Heart right ventricle (tissue), 16 donors: ENCODE measurements at regions not wholly inside any gene's neighbourhood (a gene's known extent, or its start where the extent isn't known, plus 50 kb on each side); places are given as distances from the start of the nearest gene placed in this dataset.

Experiments
- ATAC-seq, 8 donors: fragments of 200-7000 bp; cut with Tn5 transposase; one replicate each; pipeline ENCODE4 v1.9.1; 2020; ENCODE audit warnings: mild to moderate bottlenecking in 8 of 8, moderate library complexity in 8 of 8, moderate number of reproducible peaks in 1 of 8
- DNase-seq, 2 donors: peaks; one replicate each; pipeline ENCODE4 v3.0.0-alpha.2; 2020
- H3K27ac ChIP-seq, 10 donors: fragments of 200-600 bp; sonication (generic) in 2 of 10; one replicate each; pipeline versions ENCODE4 v1.5.0 to v1.8.0; 2020 to 2022; ENCODE audit warnings: mild to moderate bottlenecking in 3 of 10
- H3K27me3 ChIP-seq, 7 donors: fragments of 200-600 bp; one replicate each; pipeline ENCODE4 v1.8.0; 2021 to 2022; ENCODE audit warnings: mild to moderate bottlenecking in 2 of 7
- H3K36me3 ChIP-seq, 9 donors: fragments of 200-600 bp; sonication (generic) in 1 of 9; one replicate each; pipeline versions ENCODE4 v1.5.0 to v1.8.0; 2020 to 2022; ENCODE audit warnings: mild to moderate bottlenecking in 2 of 9
- H3K4me1 ChIP-seq, 9 donors: fragments of 200-600 bp; sonication (generic) in 1 of 9; one replicate each; pipeline versions ENCODE4 v1.5.0 to v1.8.0; 2020 to 2022; ENCODE audit warnings: mild to moderate bottlenecking in 4 of 9
- H3K4me3 ChIP-seq, 10 donors: fragments of 200-600 bp; sonication (generic) in 2 of 10; one replicate each; pipeline versions ENCODE4 v1.5.0 to v1.8.0; 2020 to 2022; ENCODE audit warnings: mild to moderate bottlenecking in 7 of 10, moderate library complexity in 2 of 10
- H3K9me3 ChIP-seq, 11 donors: fragments of 200-600 bp in 10 of 11; sonication (generic) in 2 of 11; one replicate each; pipeline versions ENCODE4 v1.5.0 to v1.8.0; 2013 to 2022; ENCODE audit warnings: mild to moderate bottlenecking in 2 of 11, control low read depth in 1 of 11, moderate library complexity in 1 of 11
- WGBS, 2 donors: extraction: QIAGEN DNeasy Blood & Tissue Kit; methylation state at CpG; one replicate each; pipeline ENCODE4 v1.1.7; 2013; ENCODE audit warnings: inconsistent platforms in 1 of 2; 5-methylcytosine and 5-hydroxymethylcytosine counted together
- intact Hi-C, 10 donors: fragments of 100-400 bp; cut with DNase I; formaldehyde crosslinking; loops; one replicate each; pipeline versions ENCODE4 v1.11.1 to v1.14.2; 2022
- TF ChIP-seq, protein P1 (sequence below), 9 donors: fragments of 200-600 bp; sonication (generic) in 2 of 9; IDR thresholded peaks; one replicate each; pipeline versions ENCODE4 v1.5.0 to v1.8.0; 2021 to 2022; ENCODE audit warnings: antibody characterized with exemption in 9 of 9, mild to moderate bottlenecking in 5 of 9, moderate library complexity in 1 of 9
- donor health status: Arrhythmogenic right ventricular cardiomyopathy.
- donor health status: ischemic (EF 13 %, LVEDD 7.1; RV severe dilation, severe dysfunction).
- donor health status: healthy with polysubstance abuse.
- donor health status: DM: no; HTN: yes; CAD: no.
- donor health status: DM: no; HTN: no; CAD: no.
- donor health status: ischemic (EF 25% LVEDD 6.9; RV normal size, moderate dysfunction).
- donor health status: ischemic (EF 25% LVEDD 5.7; RV mildly dilated, moderate dysfunction).
- donor health status: healthy.
- donor health status: DM: yes; HTN: yes; CAD: no.
- donor health status: Ischemic cardiomyopathy.
- donor health status: ischemic (EF 35%, LVEDD 5.7; RV mildly dilated, moderate dysfunction).
- donor health status: nonischemic (EF 11% LVEDD 7.7; RV severe dilation, severe dysfunction).
- donor health status: DM: yes; HTN: yes; CAD: no.
- donor health status: PGD.
- donor health status: ischemic (EF 29% LVEDD 5.4; RV normal size, mild dysfunction).
- donor health status: nonischemic (EF 23%, LVEDD 6.1; RV moderate dilation, normal function).

DNA sequence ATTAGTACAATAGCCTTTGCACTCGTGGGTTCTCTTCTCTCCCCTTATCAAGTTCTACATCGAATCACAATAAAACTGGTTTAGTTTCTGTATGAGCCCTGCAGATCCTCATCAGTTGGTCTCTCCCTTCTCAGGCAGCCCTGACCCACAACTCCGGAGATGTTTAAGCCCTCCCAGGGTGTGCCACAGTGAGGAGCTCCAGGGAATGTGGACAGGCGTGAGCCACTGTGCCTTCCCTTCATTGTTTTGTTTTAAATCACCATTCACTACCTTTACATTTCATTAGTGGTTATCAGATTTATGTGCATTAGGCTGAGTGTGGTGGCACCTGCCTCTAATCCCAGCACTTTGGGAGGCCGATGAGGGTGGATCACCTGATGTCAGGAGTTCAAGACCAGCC is 133.2 kb downstream of the LARP7 start:
- no peak overlapping the region for H3K27ac ChIP-seq
- DNase-seq (no peak), ATAC-seq (no peak)
- WGBS, 2 donors, result 70 to 83% methylated on average over 5 of the region's 5 CpGs
- H3K4me1 ChIP-seq, result peaks cover 0 to 11% (median 0%) of the 10 kb centered on the region in 9 donors
- no peaks in the 10 kb centered on the region for H3K27me3 ChIP-seq
- H3K4me3 ChIP-seq, result no peak overlapping the region
- intact Hi-C loops, result no loop called here
- H3K36me3 ChIP-seq, result no peaks in the 10 kb centered on the region
- TF ChIP-seq, protein P1, sequence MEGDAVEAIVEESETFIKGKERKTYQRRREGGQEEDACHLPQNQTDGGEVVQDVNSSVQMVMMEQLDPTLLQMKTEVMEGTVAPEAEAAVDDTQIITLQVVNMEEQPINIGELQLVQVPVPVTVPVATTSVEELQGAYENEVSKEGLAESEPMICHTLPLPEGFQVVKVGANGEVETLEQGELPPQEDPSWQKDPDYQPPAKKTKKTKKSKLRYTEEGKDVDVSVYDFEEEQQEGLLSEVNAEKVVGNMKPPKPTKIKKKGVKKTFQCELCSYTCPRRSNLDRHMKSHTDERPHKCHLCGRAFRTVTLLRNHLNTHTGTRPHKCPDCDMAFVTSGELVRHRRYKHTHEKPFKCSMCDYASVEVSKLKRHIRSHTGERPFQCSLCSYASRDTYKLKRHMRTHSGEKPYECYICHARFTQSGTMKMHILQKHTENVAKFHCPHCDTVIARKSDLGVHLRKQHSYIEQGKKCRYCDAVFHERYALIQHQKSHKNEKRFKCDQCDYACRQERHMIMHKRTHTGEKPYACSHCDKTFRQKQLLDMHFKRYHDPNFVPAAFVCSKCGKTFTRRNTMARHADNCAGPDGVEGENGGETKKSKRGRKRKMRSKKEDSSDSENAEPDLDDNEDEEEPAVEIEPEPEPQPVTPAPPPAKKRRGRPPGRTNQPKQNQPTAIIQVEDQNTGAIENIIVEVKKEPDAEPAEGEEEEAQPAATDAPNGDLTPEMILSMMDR (IDR thresholded peaks at IDR 0.05), result no peak
- no peaks in the 10 kb centered on the region for H3K9me3 ChIP-seq

DNA sequence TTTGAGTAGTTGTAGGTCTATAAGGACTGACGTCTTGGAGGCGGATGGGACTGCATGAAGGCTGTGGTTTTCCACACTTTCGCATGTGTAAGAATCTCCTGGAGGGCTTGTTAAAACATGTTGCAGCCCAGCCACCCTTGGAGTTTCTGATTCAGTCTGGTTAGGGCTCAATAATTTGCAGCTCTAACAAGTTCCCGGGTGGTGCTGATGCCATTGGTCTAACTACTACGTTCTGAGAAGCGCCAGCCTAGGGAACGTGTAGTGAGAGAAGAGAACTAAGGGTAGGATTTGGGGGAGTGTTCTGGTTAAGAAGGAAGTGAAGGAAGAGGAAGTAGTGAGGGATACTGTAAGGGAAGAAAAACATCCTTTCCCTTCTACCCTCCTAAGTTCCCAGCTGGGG is 138.9 kb downstream of the LARP7 start:
- TF ChIP-seq, protein P1 (IDR thresholded peaks at IDR 0.05), result no peak
- H3K9me3 ChIP-seq, result peaks cover 0 to 8% (median 0%) of the 10 kb centered on the region in 11 donors
- DNase-seq, result no peak
- H3K36me3 ChIP-seq, result no peaks in the 10 kb centered on the region
- H3K4me3 ChIP-seq, result no peak overlapping the region
- ATAC-seq, result no peak
- H3K27ac ChIP-seq, result no peak overlapping the region
- no peaks in the 10 kb centered on the region for H3K27me3 ChIP-seq
- peaks cover 0 to 5% (median 0%) of the 10 kb centered on the region in 9 donors for H3K4me1 ChIP-seq
- intact Hi-C loops, result no loop called here
- WGBS, 2 donors, result 74 to 83% methylated on average over 7 of the region's 7 CpGs

DNA sequence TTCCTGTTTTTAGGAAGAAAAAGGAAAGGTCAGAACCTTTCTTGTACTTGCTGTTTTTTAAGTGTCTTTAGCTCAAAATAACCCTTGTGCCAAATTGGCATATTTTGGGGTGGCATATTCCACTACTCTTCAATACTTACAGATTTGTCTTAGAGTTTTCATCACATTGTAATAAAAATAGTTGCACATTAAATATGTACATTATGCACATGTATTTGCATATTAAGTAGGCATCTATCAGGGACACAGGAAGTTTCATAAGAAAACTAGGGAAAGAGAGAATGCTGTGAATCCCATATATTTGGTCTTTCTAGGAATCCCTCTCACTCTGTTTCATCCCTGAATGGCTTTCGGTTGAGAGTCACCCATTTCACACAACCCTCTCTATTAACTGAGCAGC is 139.6 kb downstream of the LARP7 start:
- WGBS, 2 donors, result 80 to 93% methylated on average over 1 of the region's 1 CpG

DNA sequence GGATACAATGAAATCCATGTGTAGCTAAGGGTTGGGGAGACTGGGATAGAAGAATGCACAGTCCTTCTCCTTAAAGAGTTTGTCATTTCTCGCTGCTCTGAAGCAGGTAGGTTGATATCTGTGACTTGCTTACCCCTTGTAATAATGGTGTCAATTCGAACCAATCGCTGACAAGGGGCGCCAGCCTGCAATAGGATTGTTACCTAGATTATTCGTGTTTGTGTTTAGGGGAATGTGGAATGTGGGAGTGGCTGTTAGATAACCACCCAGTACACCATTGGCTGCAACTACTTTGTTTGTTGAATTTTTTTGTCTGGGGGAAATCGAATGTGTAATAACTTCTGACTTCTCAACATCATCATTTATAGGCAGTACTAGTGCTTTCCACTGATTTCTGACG is 141.6 kb downstream of the LARP7 start:
- H3K9me3 ChIP-seq, result peaks cover 0 to 8% (median 0%) of the 10 kb centered on the region in 11 donors
- H3K4me1 ChIP-seq, result no peaks in the 10 kb centered on the region
- WGBS, 2 donors, result 83 to 85% methylated on average over 7 of the region's 7 CpGs
- no peak for ATAC-seq
- intact Hi-C loops, result no loop called here
- H3K27me3 ChIP-seq, result no peaks in the 10 kb centered on the region
- H3K4me3 ChIP-seq, result no peak overlapping the region
- H3K27ac ChIP-seq, result no peak overlapping the region
- TF ChIP-seq, protein P1 (IDR thresholded peaks at IDR 0.05), result no peak
- no peaks in the 10 kb centered on the region for H3K36me3 ChIP-seq
- DNase-seq, result no peak

More for the DNA sequence above, 139.6 kb downstream of the LARP7 start:
- TF ChIP-seq, protein P1 (IDR thresholded peaks at IDR 0.05), result no peak
- ATAC-seq (no peak), DNase-seq (no peak)
- no peak overlapping the region for H3K27ac ChIP-seq
- intact Hi-C loops, result no loop called here
- peaks cover 0 to 8% (median 0%) of the 10 kb centered on the region in 11 donors for H3K9me3 ChIP-seq
- H3K36me3 ChIP-seq, result no peaks in the 10 kb centered on the region
- no peaks in the 10 kb centered on the region for H3K27me3 ChIP-seq
- H3K4me3 ChIP-seq, result no peak overlapping the region
- peaks cover 0 to 5% (median 0%) of the 10 kb centered on the region in 9 donors for H3K4me1 ChIP-seq
